Upper lobe of left lung (tissue), 4 donors: ENCODE measurements at regions not wholly inside any gene's neighbourhood (a gene's known extent, or its start where the extent isn't known, plus 50 kb on each side); places are given as distances from the start of the nearest gene placed in this dataset.

Experiments used
- POLR2A ChIP-seq, 4 donors: fragments of 450-650 bp; IDR thresholded peaks; one replicate each; pipeline ENCODE4 v1.5.1; 2016 to 2017; ENCODE audit warnings: antibody characterized with exemption in 4 of 4, mild to moderate bottlenecking in 2 of 4
- POLR2AphosphoS5 ChIP-seq, 2 donors: sonication (generic); formaldehyde crosslinking; IDR thresholded peaks; one replicate each; pipeline ENCODE4 v1.5.1; 2017; ENCODE audit warnings: antibody characterized with exemption in 2 of 2
- TF ChIP-seq, protein P1 (sequence below), 6 experiments: fragments of 450-650 bp in 4 of 6; fragments of 200-600 bp in 2 of 6; sonication (generic) in 2 of 6; IDR thresholded peaks; one replicate each; pipeline ENCODE4 v1.5.1; 2016 to 2019; ENCODE audit warnings: antibody characterized with exemption in 6 of 6

GRCh38 chr17:71284032-71284755, 836.6 kb upstream of the SOX9 start:
- TF ChIP-seq POLR2A (IDR thresholded peaks at IDR 0.05) (no peak), POLR2AphosphoS5 (IDR thresholded peaks at IDR 0.05) (no peak)
- TF ChIP-seq, protein P1, sequence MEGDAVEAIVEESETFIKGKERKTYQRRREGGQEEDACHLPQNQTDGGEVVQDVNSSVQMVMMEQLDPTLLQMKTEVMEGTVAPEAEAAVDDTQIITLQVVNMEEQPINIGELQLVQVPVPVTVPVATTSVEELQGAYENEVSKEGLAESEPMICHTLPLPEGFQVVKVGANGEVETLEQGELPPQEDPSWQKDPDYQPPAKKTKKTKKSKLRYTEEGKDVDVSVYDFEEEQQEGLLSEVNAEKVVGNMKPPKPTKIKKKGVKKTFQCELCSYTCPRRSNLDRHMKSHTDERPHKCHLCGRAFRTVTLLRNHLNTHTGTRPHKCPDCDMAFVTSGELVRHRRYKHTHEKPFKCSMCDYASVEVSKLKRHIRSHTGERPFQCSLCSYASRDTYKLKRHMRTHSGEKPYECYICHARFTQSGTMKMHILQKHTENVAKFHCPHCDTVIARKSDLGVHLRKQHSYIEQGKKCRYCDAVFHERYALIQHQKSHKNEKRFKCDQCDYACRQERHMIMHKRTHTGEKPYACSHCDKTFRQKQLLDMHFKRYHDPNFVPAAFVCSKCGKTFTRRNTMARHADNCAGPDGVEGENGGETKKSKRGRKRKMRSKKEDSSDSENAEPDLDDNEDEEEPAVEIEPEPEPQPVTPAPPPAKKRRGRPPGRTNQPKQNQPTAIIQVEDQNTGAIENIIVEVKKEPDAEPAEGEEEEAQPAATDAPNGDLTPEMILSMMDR (IDR thresholded peaks at IDR 0.05) = no peak
